GM23338 (cell line): ENCODE measurements at regions not wholly inside any gene's neighbourhood (a gene's known extent, or its start where the extent isn't known, plus 50 kb on each side); places are given as distances from the start of the nearest gene placed in this dataset.

Source experiments
- EZH2 ChIP-seq: fragments of 200-600 bp; sonication (generic); IDR thresholded peaks from one replicate; pipeline ENCODE4 v1.8.0; 2017; ENCODE audit warnings: antibody characterized with exemption, mild to moderate bottlenecking, low read depth; ENCODE audit not compliant: unreplicated experiment
- EZH2phosphoT487 ChIP-seq: fragments of 200-600 bp; sonication (generic); IDR thresholded peaks from one replicate; pipeline ENCODE4 v1.8.1; 2018; ENCODE audit warnings: antibody characterized with exemption; ENCODE audit not compliant: unreplicated experiment
- JUNB ChIP-seq: IDR thresholded peaks from one replicate; pipeline ENCODE4 v1.6.1; 2016; ENCODE audit warnings: antibody characterized with exemption; ENCODE audit not compliant: unreplicated experiment
- POLR2AphosphoS5 ChIP-seq: IDR thresholded peaks from 2 replicates; pipeline ENCODE4 v1.6.1; 2016; ENCODE audit warnings: antibody characterized with exemption, low read depth
- STAT1 ChIP-seq: IDR thresholded peaks from one replicate; pipeline ENCODE4 v1.6.1; 2016; ENCODE audit warnings: antibody characterized with exemption; ENCODE audit not compliant: unreplicated experiment
- TF ChIP-seq, protein P1 (sequence below), 2 experiments: fragments of 200-600 bp in 1 of 2; sonication (generic) in 1 of 2; conservative IDR thresholded peaks; 2 replicates each; pipeline versions ENCODE4 v1.5.1 to v1.6.1; 2016 to 2017; ENCODE audit warnings: antibody characterized with exemption in 2 of 2, low read depth in 2 of 2, mild to moderate bottlenecking in 2 of 2, moderate library complexity in 1 of 2
- TF ChIP-seq, protein P2 (sequence below): IDR thresholded peaks from one replicate; pipeline ENCODE4 v1.6.1; 2018; ENCODE audit warnings: antibody characterized with exemption; ENCODE audit not compliant: unreplicated experiment

DNA sequence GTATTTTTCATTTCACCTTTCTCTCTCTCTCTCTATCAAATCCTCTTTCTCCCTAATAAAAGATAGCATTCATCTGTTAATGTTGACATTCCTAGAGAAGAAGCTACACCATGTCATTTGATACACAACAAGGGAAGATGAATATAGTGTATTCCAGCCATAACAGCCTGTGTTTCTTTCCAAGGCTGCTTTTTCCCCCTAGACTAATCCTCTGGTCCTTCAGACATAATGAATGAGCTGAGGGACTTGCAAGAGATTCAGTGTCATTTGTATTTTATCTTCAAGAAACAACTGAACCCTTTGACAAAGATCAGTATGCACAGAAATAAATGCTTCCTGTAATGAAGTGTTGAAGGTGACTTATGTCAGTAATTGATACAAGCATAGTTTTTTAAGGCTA lies 284.0 kb upstream of the NXPH2 start:
- TF ChIP-seq, protein P1, sequence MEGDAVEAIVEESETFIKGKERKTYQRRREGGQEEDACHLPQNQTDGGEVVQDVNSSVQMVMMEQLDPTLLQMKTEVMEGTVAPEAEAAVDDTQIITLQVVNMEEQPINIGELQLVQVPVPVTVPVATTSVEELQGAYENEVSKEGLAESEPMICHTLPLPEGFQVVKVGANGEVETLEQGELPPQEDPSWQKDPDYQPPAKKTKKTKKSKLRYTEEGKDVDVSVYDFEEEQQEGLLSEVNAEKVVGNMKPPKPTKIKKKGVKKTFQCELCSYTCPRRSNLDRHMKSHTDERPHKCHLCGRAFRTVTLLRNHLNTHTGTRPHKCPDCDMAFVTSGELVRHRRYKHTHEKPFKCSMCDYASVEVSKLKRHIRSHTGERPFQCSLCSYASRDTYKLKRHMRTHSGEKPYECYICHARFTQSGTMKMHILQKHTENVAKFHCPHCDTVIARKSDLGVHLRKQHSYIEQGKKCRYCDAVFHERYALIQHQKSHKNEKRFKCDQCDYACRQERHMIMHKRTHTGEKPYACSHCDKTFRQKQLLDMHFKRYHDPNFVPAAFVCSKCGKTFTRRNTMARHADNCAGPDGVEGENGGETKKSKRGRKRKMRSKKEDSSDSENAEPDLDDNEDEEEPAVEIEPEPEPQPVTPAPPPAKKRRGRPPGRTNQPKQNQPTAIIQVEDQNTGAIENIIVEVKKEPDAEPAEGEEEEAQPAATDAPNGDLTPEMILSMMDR (conservative IDR thresholded peaks at IDR 0.05; ENCODE audit: low read depth in 2 of 2) = no peak
- TF ChIP-seq STAT1 = no peak
- TF ChIP-seq, protein P2, sequence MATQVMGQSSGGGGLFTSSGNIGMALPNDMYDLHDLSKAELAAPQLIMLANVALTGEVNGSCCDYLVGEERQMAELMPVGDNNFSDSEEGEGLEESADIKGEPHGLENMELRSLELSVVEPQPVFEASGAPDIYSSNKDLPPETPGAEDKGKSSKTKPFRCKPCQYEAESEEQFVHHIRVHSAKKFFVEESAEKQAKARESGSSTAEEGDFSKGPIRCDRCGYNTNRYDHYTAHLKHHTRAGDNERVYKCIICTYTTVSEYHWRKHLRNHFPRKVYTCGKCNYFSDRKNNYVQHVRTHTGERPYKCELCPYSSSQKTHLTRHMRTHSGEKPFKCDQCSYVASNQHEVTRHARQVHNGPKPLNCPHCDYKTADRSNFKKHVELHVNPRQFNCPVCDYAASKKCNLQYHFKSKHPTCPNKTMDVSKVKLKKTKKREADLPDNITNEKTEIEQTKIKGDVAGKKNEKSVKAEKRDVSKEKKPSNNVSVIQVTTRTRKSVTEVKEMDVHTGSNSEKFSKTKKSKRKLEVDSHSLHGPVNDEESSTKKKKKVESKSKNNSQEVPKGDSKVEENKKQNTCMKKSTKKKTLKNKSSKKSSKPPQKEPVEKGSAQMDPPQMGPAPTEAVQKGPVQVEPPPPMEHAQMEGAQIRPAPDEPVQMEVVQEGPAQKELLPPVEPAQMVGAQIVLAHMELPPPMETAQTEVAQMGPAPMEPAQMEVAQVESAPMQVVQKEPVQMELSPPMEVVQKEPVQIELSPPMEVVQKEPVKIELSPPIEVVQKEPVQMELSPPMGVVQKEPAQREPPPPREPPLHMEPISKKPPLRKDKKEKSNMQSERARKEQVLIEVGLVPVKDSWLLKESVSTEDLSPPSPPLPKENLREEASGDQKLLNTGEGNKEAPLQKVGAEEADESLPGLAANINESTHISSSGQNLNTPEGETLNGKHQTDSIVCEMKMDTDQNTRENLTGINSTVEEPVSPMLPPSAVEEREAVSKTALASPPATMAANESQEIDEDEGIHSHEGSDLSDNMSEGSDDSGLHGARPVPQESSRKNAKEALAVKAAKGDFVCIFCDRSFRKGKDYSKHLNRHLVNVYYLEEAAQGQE = no peak
- TF ChIP-seq JUNB = no peak
- no peak for TF ChIP-seq POLR2AphosphoS5
- TF ChIP-seq EZH2 = no peak
- TF ChIP-seq EZH2phosphoT487 = no peak
